HEK293T (cell line): ENCODE measurements at regions not wholly inside any gene's neighbourhood (a gene's known extent, or its start where the extent isn't known, plus 50 kb on each side); places are given as distances from the start of the nearest gene placed in this dataset.

Experiments used
- CTCF ChIA-PET: fragments of 350-600 bp; formaldehyde crosslinking; extraction: SDS; loops from one replicate; lab custom pipeline; 2021; ENCODE audit warnings: antibody characterized with exemption, inconsistent platforms; lab: Yijun Ruan, JAX
- POLR2A ChIA-PET: fragments of 350-600 bp; formaldehyde crosslinking; extraction: SDS; loops from one replicate; lab custom pipeline; 2020; ENCODE audit warnings: antibody characterized with exemption, inconsistent platforms; lab: Yijun Ruan, JAX
- DNase-seq: peaks from one replicate; pipeline ENCODE4 v3.0.0; 2012; ENCODE audit warnings: mixed read lengths; ENCODE audit errors: extremely low spot score
- ARNT ChIP-seq: fragments of 450-650 bp; IDR thresholded peaks from 2 replicates; pipeline ENCODE4 v1.6.1; 2017; ENCODE audit warnings: mild to moderate bottlenecking
- BHLHE40 ChIP-seq: fragments of 450-650 bp; IDR thresholded peaks from 2 replicates; pipeline ENCODE4 v1.6.1; 2016; ENCODE audit warnings: mild to moderate bottlenecking, moderate library complexity, borderline replicate concordance
- CTBP1 ChIP-seq: fragments of 450-650 bp; IDR thresholded peaks from 2 replicates; pipeline ENCODE4 v1.6.1; 2016; ENCODE audit warnings: borderline replicate concordance
- ELF4 ChIP-seq: fragments of 450-650 bp; IDR thresholded peaks from 2 replicates; pipeline ENCODE4 v1.6.1; 2017; ENCODE audit warnings: antibody characterized with exemption
- FOXA1 ChIP-seq: fragments of 450-650 bp; IDR thresholded peaks from 2 replicates; pipeline ENCODE4 v1.6.1; 2016; ENCODE audit warnings: mild to moderate bottlenecking
- FOXK2 ChIP-seq: fragments of 450-650 bp; IDR thresholded peaks from 2 replicates; pipeline ENCODE4 v1.6.1; 2016; ENCODE audit warnings: mild to moderate bottlenecking
- FOXM1 ChIP-seq: fragments of 450-650 bp; IDR thresholded peaks from 2 replicates; pipeline ENCODE4 v1.6.1; 2017; ENCODE audit warnings: mild to moderate bottlenecking, borderline replicate concordance
- HDGF ChIP-seq: fragments of 450-650 bp; IDR thresholded peaks from 2 replicates; pipeline ENCODE4 v1.6.1; 2017; ENCODE audit warnings: antibody characterized with exemption, borderline replicate concordance
- L3MBTL2 ChIP-seq: fragments of 450-650 bp; conservative IDR thresholded peaks from 2 replicates; pipeline ENCODE4 v1.6.1; 2016; ENCODE audit warnings: mild to moderate bottlenecking
- LEF1 ChIP-seq: fragments of 450-650 bp; IDR thresholded peaks from 2 replicates; pipeline ENCODE4 v1.6.1; 2017; ENCODE audit warnings: mild to moderate bottlenecking, borderline replicate concordance
- NFRKB ChIP-seq: fragments of 450-650 bp; IDR thresholded peaks from 2 replicates; pipeline ENCODE4 v1.6.1; 2016; ENCODE audit warnings: mild to moderate bottlenecking, moderate library complexity
- PKNOX1 ChIP-seq: fragments of 450-650 bp; IDR thresholded peaks from 2 replicates; pipeline ENCODE4 v1.6.1; 2016
- SP1 ChIP-seq: fragments of 450-650 bp; IDR thresholded peaks from 2 replicates; pipeline ENCODE4 v1.6.1; 2017
- SUZ12 ChIP-seq: fragments of 450-650 bp; IDR thresholded peaks from 2 replicates; pipeline ENCODE4 v1.6.1; 2016; ENCODE audit warnings: mild to moderate bottlenecking
- TARDBP ChIP-seq: fragments of 450-650 bp; IDR thresholded peaks from 2 replicates; pipeline ENCODE4 v1.6.1; 2016
- ZNF384 ChIP-seq: fragments of 450-650 bp; IDR thresholded peaks from 2 replicates; pipeline ENCODE4 v1.6.1; 2016

DNA sequence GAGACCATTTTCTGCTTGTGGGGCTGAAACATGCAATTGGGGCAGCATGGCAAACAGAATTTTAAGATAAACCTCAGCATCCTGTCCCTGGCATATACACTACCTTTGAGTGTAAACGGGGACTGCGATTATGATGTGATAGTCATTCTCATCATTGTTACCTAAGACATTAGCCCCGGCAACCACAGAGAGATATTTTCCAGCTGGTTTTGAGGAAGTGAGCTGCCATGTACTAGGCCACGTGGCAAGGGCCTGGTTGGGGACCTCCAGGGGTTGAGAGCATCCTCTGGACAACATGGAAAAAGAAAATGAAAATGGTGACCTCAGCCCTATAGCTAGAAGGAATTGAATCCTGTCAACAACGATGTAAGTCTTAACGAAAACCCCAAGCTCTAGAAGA lies 623.6 kb upstream of the CDH18 start:
- no peak for TF ChIP-seq ARNT
- no peak for TF ChIP-seq CTBP1
- TF ChIP-seq SUZ12 = no peak
- no peak for TF ChIP-seq L3MBTL2
- DNase-seq = no peak
- ChIA-PET POLR2A (no interaction called here), CTCF (no interaction called here)

GRCh38 chr5:20610681-20611080 lies 622.7 kb upstream of the CDH18 start:
- POLR2A ChIA-PET = no interaction called here
- CTCF ChIA-PET = no interaction called here
- DNase-seq = no peak
- TF ChIP-seq ELF4 = no peak
- TF ChIP-seq CTBP1 = no peak
- TF ChIP-seq ZNF384 = no peak
- TF ChIP-seq LEF1 = no peak
- TF ChIP-seq HDGF = no peak
- no peak for TF ChIP-seq SUZ12
- no peak for TF ChIP-seq L3MBTL2
- TF ChIP-seq SP1 = no peak
- no peak for TF ChIP-seq TARDBP
- TF ChIP-seq PKNOX1 = no peak

DNA sequence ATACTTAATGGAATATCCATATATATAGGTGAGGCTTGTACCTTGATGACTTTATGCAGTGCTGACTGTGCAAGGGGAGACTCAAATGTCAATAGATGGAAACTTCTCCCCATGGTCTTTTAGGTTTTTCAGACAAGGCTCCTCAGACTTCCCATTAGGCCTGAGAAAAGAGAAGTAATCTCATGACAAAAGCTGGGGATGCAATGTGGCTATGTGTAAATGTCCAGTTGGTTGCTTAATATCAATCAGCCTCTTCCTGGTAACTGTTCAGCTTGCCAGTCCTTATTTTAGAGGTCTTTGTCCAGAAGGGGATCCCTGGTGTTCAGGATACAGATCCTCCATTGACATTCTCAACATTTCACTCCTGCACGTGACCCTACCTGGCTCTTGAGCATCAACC lies 621.1 kb upstream of the CDH18 start:
- no peak for DNase-seq
- TF ChIP-seq BHLHE40 (no peak), ELF4 (no peak), PKNOX1 (no peak), FOXM1 (no peak), SUZ12 (no peak), ZNF384 (no peak)
- ChIA-PET POLR2A (no interaction called here), CTCF (no interaction called here)

GRCh38 chr5:20608567-20608966 lies 620.6 kb upstream of the CDH18 start:
- TF ChIP-seq ELF4 (no peak), PKNOX1 (no peak), L3MBTL2 (no peak), BHLHE40 (no peak), LEF1 (no peak), CTBP1 (no peak), FOXM1 (no peak), TARDBP (no peak), HDGF (no peak), ARNT (no peak), NFRKB (no peak), FOXA1 (no peak), FOXK2 (no peak), ZNF384 (no peak), SUZ12 (no peak), SP1 (no peak)
- DNase-seq = no peak
- ChIA-PET CTCF (no interaction called here), POLR2A (no interaction called here)

DNA sequence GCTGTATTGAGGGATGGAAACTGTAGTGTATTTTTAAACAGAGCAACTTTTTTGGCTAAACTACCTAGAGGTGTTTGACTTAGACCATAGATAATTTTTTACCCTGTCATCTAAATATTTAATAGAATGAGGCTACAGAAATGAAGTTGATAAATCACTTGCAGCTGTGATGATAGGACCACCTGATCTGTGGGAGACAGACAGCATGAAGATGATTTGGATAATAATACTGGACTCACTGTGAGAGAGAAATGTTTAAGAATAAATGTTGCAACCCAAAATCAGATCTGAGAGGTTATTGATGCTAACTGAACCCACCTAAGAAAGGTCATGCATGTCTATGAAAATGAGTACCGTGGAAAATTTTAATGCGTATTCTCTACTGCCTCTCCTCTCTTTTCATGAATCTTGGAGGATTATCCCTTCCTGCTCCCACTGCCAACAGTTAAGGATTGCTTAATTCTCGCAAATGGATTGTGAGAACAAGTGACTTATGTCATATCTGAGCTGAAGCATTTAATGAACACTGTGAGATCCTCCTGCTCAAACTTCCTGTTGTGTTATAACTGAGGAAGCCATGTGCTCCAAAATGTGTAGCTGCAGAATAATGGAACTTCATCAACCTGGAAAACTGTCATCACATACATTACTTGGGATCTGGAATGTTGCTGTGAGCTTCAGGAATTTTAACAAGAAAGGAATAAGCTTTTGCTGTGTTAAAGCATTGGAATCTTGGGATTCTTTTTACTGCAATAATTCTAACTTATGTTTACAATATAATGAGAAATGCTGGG lies 617.9 kb upstream of the CDH18 start:
- ChIA-PET CTCF (no interaction called here), POLR2A (no interaction called here)
- TF ChIP-seq FOXK2 = no peak
- no peak for TF ChIP-seq L3MBTL2
- TF ChIP-seq ARNT = no peak
- TF ChIP-seq FOXA1 = no peak
- TF ChIP-seq ZNF384 = no peak
- TF ChIP-seq SUZ12 = no peak
- no peak for TF ChIP-seq SP1
- TF ChIP-seq PKNOX1 = no peak
- TF ChIP-seq NFRKB = no peak
- no peak for TF ChIP-seq CTBP1
- no peak for TF ChIP-seq FOXM1
- no peak for DNase-seq

- TF ChIP-seq LEF1 (no peak), PKNOX1 (no peak), ELF4 (no peak), NFRKB (no peak), TARDBP (no peak), ARNT (no peak), ZNF384 (no peak), FOXM1 (no peak), FOXK2 (no peak), SUZ12 (no peak), HDGF (no peak), CTBP1 (no peak), SP1 (no peak), L3MBTL2 (no peak)
- ChIA-PET POLR2A (no interaction called here), CTCF (no interaction called here)
- no peak for DNase-seq
Observed at GRCh38 chr5:20604992-20605391, 617.0 kb upstream of the CDH18 start.
